ENCODE measurements at regions not wholly inside any gene's neighbourhood (a gene's known extent, or its start where the extent isn't known, plus 50 kb on each side); places are given as distances from the start of the nearest gene placed in this dataset.

- Histone ChIP-seq H3K4me3 (no peak overlapping the region), H3K36me3 (no peaks in the 10 kb centered on the region), H3K9me3 (no peaks in the 10 kb centered on the region), H3K4me1 (no peaks in the 10 kb centered on the region), H3K27ac (no peak overlapping the region), H3K27me3 (no peaks in the 10 kb centered on the region)
- TF ChIP-seq POLR2A (IDR thresholded peaks at IDR 0.05) = no peak
- TF ChIP-seq, protein P1, sequence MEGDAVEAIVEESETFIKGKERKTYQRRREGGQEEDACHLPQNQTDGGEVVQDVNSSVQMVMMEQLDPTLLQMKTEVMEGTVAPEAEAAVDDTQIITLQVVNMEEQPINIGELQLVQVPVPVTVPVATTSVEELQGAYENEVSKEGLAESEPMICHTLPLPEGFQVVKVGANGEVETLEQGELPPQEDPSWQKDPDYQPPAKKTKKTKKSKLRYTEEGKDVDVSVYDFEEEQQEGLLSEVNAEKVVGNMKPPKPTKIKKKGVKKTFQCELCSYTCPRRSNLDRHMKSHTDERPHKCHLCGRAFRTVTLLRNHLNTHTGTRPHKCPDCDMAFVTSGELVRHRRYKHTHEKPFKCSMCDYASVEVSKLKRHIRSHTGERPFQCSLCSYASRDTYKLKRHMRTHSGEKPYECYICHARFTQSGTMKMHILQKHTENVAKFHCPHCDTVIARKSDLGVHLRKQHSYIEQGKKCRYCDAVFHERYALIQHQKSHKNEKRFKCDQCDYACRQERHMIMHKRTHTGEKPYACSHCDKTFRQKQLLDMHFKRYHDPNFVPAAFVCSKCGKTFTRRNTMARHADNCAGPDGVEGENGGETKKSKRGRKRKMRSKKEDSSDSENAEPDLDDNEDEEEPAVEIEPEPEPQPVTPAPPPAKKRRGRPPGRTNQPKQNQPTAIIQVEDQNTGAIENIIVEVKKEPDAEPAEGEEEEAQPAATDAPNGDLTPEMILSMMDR (IDR thresholded peaks at IDR 0.05) = no peak
- no peak for DNase-seq
These were observed 240.5 kb upstream of the ANKRD50 start for GRCh38 chr4:124953061-124953460.

- Histone ChIP-seq H3K36me3 (no peaks in the 10 kb centered on the region), H3K27me3 (no peaks in the 10 kb centered on the region), H3K4me1 (no peaks in the 10 kb centered on the region), H3K9me3 (no peaks in the 10 kb centered on the region), H3K4me3 (no peak overlapping the region), H3K27ac (no peak overlapping the region)
- no peak for DNase-seq
- TF ChIP-seq, protein P1 (IDR thresholded peaks at IDR 0.05) = no peak
- no peak for TF ChIP-seq POLR2A (IDR thresholded peaks at IDR 0.05)
These were observed 240.1 kb upstream of the ANKRD50 start for GRCh38 chr4:124952601-124953000.

DNA sequence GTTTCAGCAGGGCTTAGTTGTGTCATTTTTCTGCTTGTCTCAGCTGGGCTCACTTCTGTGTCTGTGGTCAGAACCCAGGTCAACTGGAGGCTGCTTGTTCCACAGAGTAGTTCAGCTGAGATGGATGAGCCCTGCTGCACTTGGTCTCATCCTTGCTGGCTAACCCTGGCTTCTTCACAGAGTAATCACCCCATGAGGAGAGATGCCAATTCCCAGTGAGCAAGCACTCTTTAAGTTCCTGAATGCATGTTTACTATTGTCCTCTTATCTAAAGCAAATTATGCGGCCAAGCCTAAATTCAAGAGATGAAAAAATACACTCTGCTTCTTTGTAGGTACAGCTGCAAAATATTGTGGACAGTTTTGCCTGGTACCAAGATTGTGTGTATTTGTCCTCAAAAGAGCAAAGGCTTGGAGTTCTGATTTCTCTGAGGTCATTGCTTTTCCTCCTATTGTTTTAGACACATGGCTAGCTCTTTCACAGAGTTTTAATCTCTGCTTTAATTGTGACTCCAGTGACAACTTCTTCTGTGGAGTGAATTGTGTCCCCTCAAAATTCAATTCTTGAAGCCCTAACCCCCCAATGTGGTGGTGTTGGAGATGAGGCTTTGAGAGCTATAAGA, 236.6 kb upstream of the ANKRD50 start:
- Histone ChIP-seq H3K27me3 (no peaks in the 10 kb centered on the region), H3K4me3 (no peak overlapping the region), H3K36me3 (no peaks in the 10 kb centered on the region), H3K27ac (no peak overlapping the region), H3K4me1 (no peaks in the 10 kb centered on the region), H3K9me3 (no peaks in the 10 kb centered on the region)
- no peak for TF ChIP-seq POLR2A (IDR thresholded peaks at IDR 0.05)
- TF ChIP-seq, protein P1 (IDR thresholded peaks at IDR 0.05) = no peak
- DNase-seq = no peak

DNA sequence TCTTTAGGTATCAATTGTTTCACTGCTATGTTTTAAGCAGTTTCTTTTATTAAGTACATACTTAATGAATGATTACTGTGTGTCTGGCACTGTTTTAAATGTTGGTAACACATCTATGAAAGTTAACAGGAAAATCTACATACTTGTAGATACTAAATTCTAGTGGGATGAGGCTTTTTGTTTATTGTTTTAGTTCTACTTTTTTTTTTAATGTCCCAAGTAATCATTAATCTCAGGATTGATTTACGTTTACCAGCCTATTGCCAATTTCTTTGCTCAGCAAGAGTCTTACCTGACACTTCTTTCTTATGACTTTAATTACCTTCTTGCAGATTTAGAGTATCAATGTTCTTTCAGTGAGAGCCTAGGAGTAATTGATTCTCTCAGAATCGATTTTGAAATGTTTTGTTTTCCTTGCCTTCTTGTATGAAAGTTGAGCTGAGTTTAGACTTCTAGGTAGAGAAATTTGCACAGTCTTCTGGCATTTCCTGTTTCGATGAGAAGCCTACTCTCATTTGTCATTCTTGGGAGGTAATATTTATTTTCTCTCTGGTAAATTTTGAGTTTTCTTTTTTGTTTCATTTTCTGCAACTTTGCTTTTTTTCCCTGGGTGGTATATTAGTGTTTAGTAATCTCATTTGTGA, 235.2 kb upstream of the ANKRD50 start:
- Histone ChIP-seq H3K4me3 (no peak overlapping the region), H3K9me3 (no peaks in the 10 kb centered on the region), H3K27ac (no peak overlapping the region), H3K4me1 (no peaks in the 10 kb centered on the region), H3K27me3 (no peaks in the 10 kb centered on the region), H3K36me3 (no peaks in the 10 kb centered on the region)
- DNase-seq = no peak
- no peak for TF ChIP-seq POLR2A (IDR thresholded peaks at IDR 0.05)
- TF ChIP-seq, protein P1 (IDR thresholded peaks at IDR 0.05) = no peak

- Histone ChIP-seq H3K4me1 (no peaks in the 10 kb centered on the region), H3K27me3 (no peaks in the 10 kb centered on the region), H3K36me3 (no peaks in the 10 kb centered on the region), H3K27ac (no peak overlapping the region), H3K9me3 (no peaks in the 10 kb centered on the region), H3K4me3 (no peak overlapping the region)
- TF ChIP-seq POLR2A (IDR thresholded peaks at IDR 0.05) = no peak
- TF ChIP-seq, protein P1 (IDR thresholded peaks at IDR 0.05) = no peak
- no peak for DNase-seq
These were observed 234.2 kb upstream of the ANKRD50 start for GRCh38 chr4:124946696-124947095.
